Skeletal muscle tissue (tissue), 3 donors: ENCODE measurements at regions not wholly inside any gene's neighbourhood (a gene's known extent, or its start where the extent isn't known, plus 50 kb on each side); places are given as distances from the start of the nearest gene placed in this dataset.
"Not testable (repeated sequence)": the region's sequence is repeated elsewhere in the genome, so short reads cannot be mapped to it uniquely, and the experiment has no call there.

Experiments used
- H3K27ac ChIP-seq: one replicate; pipeline ENCODE4 v1.7.0; 2013; ENCODE audit warnings: mild to moderate bottlenecking, low read depth, low read length, inconsistent platforms
- H3K27me3 ChIP-seq, 3 donors: one replicate each; pipeline ENCODE4 v1.7.0; 2013; ENCODE audit warnings: low read length in 3 of 3; ENCODE audit not compliant: control insufficient read depth in 3 of 3, insufficient read depth in 3 of 3
- H3K36me3 ChIP-seq, 3 donors: one replicate each; pipeline ENCODE4 v1.7.0; 2013; ENCODE audit warnings: low read length in 3 of 3; ENCODE audit not compliant: control insufficient read depth in 3 of 3, insufficient read depth in 3 of 3
- H3K4me1 ChIP-seq, 3 donors: one replicate each; pipeline ENCODE4 v1.7.0; 2013; ENCODE audit warnings: low read length in 3 of 3, mild to moderate bottlenecking in 3 of 3; ENCODE audit not compliant: control insufficient read depth in 3 of 3, insufficient read depth in 3 of 3
- H3K4me3 ChIP-seq, 3 donors: one replicate each; pipeline ENCODE4 v1.7.0; 2013; ENCODE audit warnings: low read length in 3 of 3
- H3K9ac ChIP-seq, 3 donors: one replicate each; pipeline ENCODE4 v1.7.0; 2013; ENCODE audit warnings: low read length in 3 of 3, mild to moderate bottlenecking in 3 of 3, moderate library complexity in 2 of 3, low read depth in 1 of 3
- H3K9me3 ChIP-seq, 3 donors: one replicate each; pipeline ENCODE4 v1.7.0; 2013; ENCODE audit warnings: low read length in 3 of 3; ENCODE audit not compliant: control insufficient read depth in 3 of 3
- donor health status: Osteomylitis.

DNA sequence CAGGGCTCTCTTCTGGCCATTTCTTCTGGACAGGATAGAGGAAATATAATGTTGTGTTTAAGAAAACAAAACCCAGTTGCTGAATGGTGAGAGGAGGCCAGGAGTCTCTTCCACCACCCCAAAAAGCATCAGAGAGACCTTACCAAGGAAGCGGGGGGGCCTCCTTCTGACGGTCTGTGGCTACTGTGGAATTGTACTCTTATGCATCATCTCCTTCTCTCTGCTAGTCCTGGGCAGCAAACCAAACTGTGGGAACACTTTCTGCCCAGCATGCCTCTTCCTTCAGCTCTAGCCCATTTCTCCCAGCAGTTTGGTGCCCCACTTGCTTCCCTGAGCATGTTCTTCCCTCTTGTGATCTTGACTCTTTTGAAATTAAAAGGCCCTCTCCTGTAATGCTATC, 157.7 kb downstream of the HHIPL2 start:
- H3K4me1 ChIP-seq, result no peaks in the 10 kb centered on the region
- no peaks in the 10 kb centered on the region for H3K27me3 ChIP-seq
- H3K27ac ChIP-seq, result no peak overlapping the region
- H3K36me3 ChIP-seq, result no peaks in the 10 kb centered on the region
- H3K9me3 ChIP-seq, result no peaks in the 10 kb centered on the region
- no peak overlapping the region for H3K4me3 ChIP-seq
- no peak overlapping the region for H3K9ac ChIP-seq

DNA sequence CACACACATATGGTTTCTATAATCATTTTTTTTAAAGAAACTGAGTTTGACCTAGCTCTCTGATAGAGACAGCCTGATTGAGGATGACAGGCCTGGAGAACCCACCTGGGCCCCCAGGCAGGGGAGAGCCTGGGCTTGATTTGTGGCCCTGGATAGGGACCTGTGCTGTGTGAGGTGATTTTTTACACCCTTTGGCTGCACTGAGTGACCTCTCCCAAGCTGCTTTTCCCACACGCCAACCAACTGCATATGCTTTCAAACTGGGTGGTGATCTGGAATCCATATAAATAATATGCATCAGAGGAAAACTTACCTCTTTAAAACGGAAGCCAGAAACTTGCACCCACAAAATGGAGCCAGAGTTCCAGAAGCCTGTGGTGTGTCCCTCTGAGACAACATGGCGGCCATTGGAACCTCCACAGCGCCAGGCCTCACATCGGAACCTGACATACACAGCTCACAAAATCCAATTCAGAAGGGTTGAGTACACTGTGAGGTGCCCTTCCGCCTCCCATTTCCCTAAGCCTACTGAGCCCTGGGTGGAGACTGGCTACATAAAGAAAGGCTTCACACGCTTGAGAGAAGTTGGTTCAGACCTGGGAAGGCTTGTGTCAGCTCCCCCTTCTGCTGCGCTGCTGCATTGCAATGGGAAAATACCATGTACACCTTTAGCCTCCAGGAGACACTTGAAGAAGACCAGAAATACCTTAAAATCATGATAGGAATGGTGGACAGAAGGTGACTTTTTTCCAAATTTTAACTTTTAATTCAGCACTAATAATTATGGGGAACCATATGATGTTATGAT, 160.7 kb downstream of the HHIPL2 start:
- no peak overlapping the region for H3K27ac ChIP-seq
- H3K4me3 ChIP-seq, result no peak overlapping the region
- no peaks in the 10 kb centered on the region for H3K4me1 ChIP-seq

DNA sequence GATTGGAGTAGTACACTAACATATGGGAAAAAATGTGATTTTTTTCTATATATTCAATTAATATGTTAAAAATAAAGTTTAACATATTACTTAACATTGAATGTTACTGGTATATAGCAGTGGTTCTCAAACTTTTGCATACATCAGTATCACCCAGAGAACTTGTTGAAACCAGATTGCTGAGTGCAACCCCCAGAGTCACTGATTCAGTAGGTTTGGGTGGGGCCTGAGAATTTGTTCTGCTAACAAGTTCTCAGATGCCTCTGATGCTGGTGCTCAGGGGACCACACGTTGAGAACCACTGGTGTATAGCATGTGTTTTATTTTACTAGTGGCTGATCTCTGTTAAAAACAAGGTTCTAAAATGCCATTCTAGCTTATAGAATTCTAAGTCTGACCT, 161.9 kb downstream of the HHIPL2 start:
- H3K27ac ChIP-seq, result no peak overlapping the region
- no peaks in the 10 kb centered on the region for H3K27me3 ChIP-seq
- no peaks in the 10 kb centered on the region for H3K9me3 ChIP-seq
- no peak overlapping the region for H3K9ac ChIP-seq
- no peaks in the 10 kb centered on the region for H3K4me1 ChIP-seq
- no peak overlapping the region for H3K4me3 ChIP-seq
- H3K36me3 ChIP-seq, result no peaks in the 10 kb centered on the region

More for the DNA sequence above, 160.7 kb downstream of the HHIPL2 start:
- no peak overlapping the region for H3K9ac ChIP-seq
- H3K9me3 ChIP-seq, result no peaks in the 10 kb centered on the region
- H3K27me3 ChIP-seq, result no peaks in the 10 kb centered on the region
- H3K36me3 ChIP-seq, result no peaks in the 10 kb centered on the region

DNA sequence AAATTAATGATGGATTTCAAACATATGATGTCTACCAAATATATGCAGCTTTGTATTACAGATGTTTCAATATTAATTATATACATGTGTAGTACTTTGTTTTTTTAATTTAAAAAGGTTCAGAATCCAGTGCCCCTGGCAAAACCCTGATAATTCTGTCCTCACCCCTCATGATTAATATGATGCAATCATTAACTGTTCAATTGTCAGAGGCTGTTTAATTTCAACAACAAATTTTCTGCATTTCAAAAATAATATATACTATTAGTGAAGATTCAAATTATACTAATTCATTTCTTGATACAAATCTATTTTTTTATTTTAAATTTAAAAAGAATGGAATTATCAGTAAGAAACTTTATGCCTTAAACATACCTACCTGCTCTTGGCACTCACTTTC, 162.6 kb downstream of the HHIPL2 start:
- Histone ChIP-seq H3K4me1 (no peaks in the 10 kb centered on the region), H3K4me3 (no peak overlapping the region), H3K27me3 (no peaks in the 10 kb centered on the region), H3K9me3 (no peaks in the 10 kb centered on the region), H3K36me3 (no peaks in the 10 kb centered on the region), H3K9ac (no peak overlapping the region), H3K27ac (no peak overlapping the region)

DNA sequence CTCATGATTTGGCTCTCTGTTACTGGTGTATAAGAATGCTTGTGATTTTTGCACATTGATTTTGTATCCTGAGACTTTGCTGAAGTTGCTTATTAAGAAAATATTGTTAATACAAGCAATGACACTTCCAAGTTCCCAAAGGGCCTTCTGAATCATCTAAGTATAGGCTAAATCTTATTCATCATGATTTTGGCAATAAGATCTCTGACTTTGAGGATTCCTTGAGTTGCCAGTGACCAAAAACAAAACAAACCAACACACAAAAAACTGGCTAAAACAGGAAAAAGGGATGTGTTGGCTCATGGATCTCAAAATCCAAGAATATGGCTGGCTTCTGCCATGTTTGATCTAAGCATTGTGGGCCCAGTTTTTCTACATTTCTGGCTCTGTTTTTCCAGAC, 163.4 kb downstream of the HHIPL2 start:
- H3K4me1 ChIP-seq, result no peaks in the 10 kb centered on the region
- H3K27me3 ChIP-seq, result no peaks in the 10 kb centered on the region
- no peak overlapping the region for H3K9ac ChIP-seq
- no peak overlapping the region for H3K27ac ChIP-seq
- no peaks in the 10 kb centered on the region for H3K9me3 ChIP-seq
- H3K36me3 ChIP-seq, result no peaks in the 10 kb centered on the region
- H3K4me3 ChIP-seq, result no peak overlapping the region

DNA sequence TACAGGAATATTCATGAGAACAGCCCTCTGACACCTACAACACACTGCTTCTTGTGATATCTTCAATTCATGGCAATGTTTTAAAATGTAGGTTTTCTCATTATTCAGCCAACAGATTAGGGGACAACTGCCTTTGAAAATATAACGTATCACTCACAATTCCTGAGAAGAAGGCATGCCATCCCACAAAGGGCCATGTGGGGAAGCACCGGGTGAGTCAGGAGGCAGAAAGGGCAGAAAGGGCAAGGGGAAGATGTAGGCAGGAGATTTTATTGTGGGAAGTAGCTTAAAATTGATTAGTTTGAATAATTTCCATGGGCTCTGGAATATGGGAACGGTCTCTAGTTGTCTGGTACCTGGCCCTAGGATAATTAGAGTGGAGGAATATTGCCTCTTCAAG, 165.7 kb downstream of the HHIPL2 start:
- H3K27me3 ChIP-seq, result no peaks in the 10 kb centered on the region
- H3K36me3 ChIP-seq, result no peaks in the 10 kb centered on the region
- no peak overlapping the region for H3K27ac ChIP-seq
- no peaks in the 10 kb centered on the region for H3K9me3 ChIP-seq
- H3K4me1 ChIP-seq, result no peaks in the 10 kb centered on the region
- no peak overlapping the region for H3K9ac ChIP-seq
- H3K4me3 ChIP-seq, result no peak overlapping the region

DNA sequence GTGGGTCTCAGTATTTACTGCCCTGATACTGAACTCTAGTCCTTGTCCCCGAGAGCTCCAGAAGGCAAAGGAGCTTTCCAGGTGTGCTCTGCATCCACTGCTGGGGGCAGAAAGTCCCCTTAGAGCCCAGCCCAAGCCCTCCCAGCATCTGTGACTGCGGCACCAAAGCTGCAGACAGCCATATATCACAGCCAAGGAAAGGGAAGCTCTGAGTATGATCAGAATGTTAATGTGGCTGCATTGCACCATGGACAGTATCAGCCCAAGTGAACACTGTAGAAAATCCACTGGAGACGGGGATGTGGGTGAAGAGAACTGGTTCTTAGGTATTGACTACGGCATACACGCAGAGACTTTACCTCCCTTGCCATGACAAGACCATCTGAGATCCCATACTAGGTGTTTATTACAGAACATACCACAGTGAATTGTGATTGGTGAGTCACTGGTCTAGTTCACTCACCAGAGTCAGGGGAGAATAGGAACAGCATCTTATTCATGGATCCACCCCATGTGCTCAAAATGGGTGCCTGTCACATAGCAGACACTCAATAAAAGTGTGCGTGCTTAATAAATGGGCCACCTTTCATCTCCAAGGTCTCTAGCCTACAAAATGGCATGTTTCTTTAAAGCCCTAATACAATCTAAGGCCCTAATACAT, 170.3 kb downstream of the HHIPL2 start:
- no peaks in the 10 kb centered on the region for H3K4me1 ChIP-seq
- no peaks in the 10 kb centered on the region for H3K36me3 ChIP-seq
- no peaks in the 10 kb centered on the region for H3K9me3 ChIP-seq
- H3K27ac ChIP-seq, result no peak overlapping the region
- no peaks in the 10 kb centered on the region for H3K27me3 ChIP-seq
- H3K4me3 ChIP-seq, result no peak overlapping the region
- H3K9ac ChIP-seq, result no peak overlapping the region

DNA sequence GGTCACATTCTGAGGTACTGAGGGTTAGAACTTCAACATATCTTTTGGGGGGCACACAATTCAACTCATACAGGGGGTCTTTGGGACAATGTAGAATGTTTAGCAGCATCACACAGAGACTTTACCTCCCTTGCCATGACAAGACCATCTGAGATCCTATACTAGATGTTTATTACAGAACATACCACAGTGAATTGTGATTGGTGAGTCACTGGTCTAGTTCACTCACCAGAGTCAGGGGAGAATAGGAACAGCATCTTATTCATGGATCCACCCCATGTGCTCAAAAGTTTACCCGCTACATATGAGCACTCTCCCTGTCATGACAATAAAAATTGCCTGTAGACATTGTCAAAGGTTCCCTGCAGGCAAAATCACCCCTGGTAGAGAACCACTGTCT, 171.1 kb downstream of the HHIPL2 start:
- H3K27ac ChIP-seq, H3K36me3 ChIP-seq, H3K4me3 ChIP-seq, H3K9ac ChIP-seq, H3K4me1 ChIP-seq, H3K27me3 ChIP-seq, H3K9me3 ChIP-seq: not testable (repeated sequence)

DNA sequence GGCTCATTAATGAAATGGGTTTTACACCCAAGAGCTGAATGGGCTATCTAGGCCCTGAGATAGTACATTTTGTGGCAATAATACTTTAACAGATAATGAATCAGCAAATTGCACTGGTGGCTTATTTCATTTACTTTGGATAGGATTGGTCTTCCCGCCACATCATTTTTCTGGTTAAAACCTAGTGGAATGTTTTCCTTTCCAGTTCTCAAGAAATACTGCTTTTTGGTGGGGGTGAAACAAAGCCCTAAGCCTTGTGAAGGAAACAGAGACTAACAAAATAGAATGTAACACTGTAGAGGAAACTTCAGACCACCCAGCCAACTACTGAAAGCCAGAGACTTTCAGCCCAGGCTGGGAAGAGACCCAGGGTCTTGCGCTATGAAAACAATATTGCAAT, 172.2 kb downstream of the HHIPL2 start:
- Histone ChIP-seq H3K9ac (no peak overlapping the region), H3K27me3 (no peaks in the 10 kb centered on the region)

DNA sequence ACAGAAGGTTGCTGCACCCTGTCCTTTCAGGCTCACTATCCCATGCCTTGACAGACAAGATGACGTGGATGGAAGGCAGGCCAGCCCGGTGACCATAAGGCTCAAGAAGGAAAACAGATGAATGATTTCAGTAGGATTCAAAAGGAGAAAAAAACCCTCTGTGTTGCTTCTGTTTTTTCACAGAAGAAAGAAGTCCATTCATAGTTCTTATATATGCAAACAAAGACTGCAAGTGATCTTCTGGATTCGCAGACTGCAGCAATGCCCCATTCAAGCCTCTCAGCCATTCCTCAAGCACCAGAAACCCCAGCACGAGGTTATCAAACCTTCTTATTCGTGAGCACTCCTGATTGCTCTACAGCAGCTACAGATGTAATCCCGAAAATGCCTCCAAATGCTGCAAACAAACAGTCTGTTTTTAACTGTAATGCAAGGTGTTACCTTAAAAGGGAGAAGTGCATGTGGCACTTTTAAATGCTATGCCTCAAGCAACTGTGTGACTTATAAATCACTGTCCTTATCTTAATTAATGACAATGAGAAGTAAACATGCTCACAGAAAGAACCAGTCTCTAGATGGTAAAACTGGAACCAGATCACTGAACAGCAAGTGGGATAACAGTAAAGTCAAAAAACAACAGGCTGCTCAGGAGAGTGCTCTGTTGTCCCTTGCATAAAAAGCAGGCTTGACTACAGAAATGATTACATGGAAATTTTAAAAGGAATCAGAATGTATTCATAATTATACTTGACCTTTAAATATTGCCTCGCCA, 173.9 kb downstream of the HHIPL2 start:
- H3K4me3 ChIP-seq, result no peak overlapping the region
- no peaks in the 10 kb centered on the region for H3K9me3 ChIP-seq
- H3K27me3 ChIP-seq, result no peaks in the 10 kb centered on the region
- H3K36me3 ChIP-seq, result no peaks in the 10 kb centered on the region
- H3K9ac ChIP-seq, result no peak overlapping the region
- H3K27ac ChIP-seq, result no peak overlapping the region
- no peaks in the 10 kb centered on the region for H3K4me1 ChIP-seq

More for the DNA sequence above, 172.2 kb downstream of the HHIPL2 start:
- H3K4me1 ChIP-seq, result no peaks in the 10 kb centered on the region
- H3K4me3 ChIP-seq, result no peak overlapping the region
- H3K36me3 ChIP-seq, result no peaks in the 10 kb centered on the region
- no peaks in the 10 kb centered on the region for H3K9me3 ChIP-seq
- H3K27ac ChIP-seq, result no peak overlapping the region
